ENCODE measurements at regions not wholly inside any gene's neighbourhood (a gene's known extent, or its start where the extent isn't known, plus 50 kb on each side); places are given as distances from the start of the nearest gene placed in this dataset.

DNA sequence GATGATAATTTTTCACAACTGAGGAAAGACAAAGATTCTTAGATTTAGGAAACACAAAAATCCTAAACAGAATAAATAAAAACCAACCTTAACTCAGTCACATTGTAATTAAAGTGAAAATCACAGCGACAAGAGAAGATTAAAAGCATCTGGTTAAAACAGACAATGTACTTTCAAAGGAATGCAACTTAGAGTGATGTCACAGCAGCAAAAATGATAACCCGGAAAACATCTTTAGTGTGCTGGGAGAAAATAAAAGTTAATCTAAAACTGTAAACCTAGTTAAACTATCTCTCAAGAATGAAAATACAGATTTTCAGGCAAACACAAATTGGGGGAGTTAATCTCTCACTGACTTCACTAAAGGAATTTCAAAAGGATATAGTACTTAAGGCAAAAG lies 76.8 kb upstream of the OGFRL1 start:
- no peaks in the 10 kb centered on the region for H3K4me1 ChIP-seq (ENCODE audit: insufficient read depth, low read length)
- H2BK20ac ChIP-seq (ENCODE audit: low read depth, low read length, poor library complexity, severe bottlenecking), result no peak overlapping the region
- no peak overlapping the region for H3T11ph ChIP-seq (ENCODE audit: low read length)
- no peak overlapping the region for H4K5ac ChIP-seq (ENCODE audit: insufficient read length, low read depth, low read length)
- DNase-seq, result no peak
- Mint-ChIP-seq H3K27me3 (ENCODE audit: low read depth) (no peaks in the 10 kb centered on the region), H3K4me1 (no peaks in the 10 kb centered on the region), H3K4me3 (no peak overlapping the region), H3K27ac (no peak overlapping the region), H3K9me3 (no peaks in the 10 kb centered on the region), H3K36me3 (ENCODE audit: insufficient read depth in 1 of 3, low read depth in 3 of 3) (no peaks in the 10 kb centered on the region)
- H3K79me2 ChIP-seq (ENCODE audit: insufficient read depth, low read length), result no peaks in the 10 kb centered on the region
- no peak overlapping the region for H2BK15ac ChIP-seq (ENCODE audit: low read depth, low read length)
- no peaks in the 10 kb centered on the region for H3K27me3 ChIP-seq (ENCODE audit: insufficient read depth, low read length)
- no peak overlapping the region for H3K4me2 ChIP-seq (ENCODE audit: insufficient read depth, insufficient read length, low read length)
- H3K56ac ChIP-seq (ENCODE audit: insufficient read length, low read depth, low read length), result no peak overlapping the region
- H4K91ac ChIP-seq (ENCODE audit: insufficient read length, low read depth, low read length), result no peak overlapping the region
- no peak overlapping the region for H4K8ac ChIP-seq (replicated peaks; ENCODE audit: insufficient read length, low read depth, low read length)
- no peak overlapping the region for H2AFZ ChIP-seq (ENCODE audit: low read length)
- H3K23me2 ChIP-seq (ENCODE audit: insufficient read length, low read depth, low read length, poor library complexity, severe bottlenecking), result no peaks in the 10 kb centered on the region
- H2AK5ac ChIP-seq (ENCODE audit: insufficient read length, low read length), result no peak overlapping the region
- whole genome bisulfite sequencing (ENCODE audit: extremely low coverage, insufficient read length, low lambda C conversion rate), result no CpG with 5 or more reads among the region's 2 CpGs
- H2BK5ac ChIP-seq (ENCODE audit: insufficient read length, low read length), result no peak overlapping the region
- no peak overlapping the region for H3K18ac ChIP-seq (ENCODE audit: insufficient read length, low read depth, low read length)
- TF ChIP-seq, protein P1, sequence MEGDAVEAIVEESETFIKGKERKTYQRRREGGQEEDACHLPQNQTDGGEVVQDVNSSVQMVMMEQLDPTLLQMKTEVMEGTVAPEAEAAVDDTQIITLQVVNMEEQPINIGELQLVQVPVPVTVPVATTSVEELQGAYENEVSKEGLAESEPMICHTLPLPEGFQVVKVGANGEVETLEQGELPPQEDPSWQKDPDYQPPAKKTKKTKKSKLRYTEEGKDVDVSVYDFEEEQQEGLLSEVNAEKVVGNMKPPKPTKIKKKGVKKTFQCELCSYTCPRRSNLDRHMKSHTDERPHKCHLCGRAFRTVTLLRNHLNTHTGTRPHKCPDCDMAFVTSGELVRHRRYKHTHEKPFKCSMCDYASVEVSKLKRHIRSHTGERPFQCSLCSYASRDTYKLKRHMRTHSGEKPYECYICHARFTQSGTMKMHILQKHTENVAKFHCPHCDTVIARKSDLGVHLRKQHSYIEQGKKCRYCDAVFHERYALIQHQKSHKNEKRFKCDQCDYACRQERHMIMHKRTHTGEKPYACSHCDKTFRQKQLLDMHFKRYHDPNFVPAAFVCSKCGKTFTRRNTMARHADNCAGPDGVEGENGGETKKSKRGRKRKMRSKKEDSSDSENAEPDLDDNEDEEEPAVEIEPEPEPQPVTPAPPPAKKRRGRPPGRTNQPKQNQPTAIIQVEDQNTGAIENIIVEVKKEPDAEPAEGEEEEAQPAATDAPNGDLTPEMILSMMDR (conservative IDR thresholded peaks at IDR 0.05), result no peak
- H2BK120ac ChIP-seq (ENCODE audit: low read depth, low read length, poor library complexity, severe bottlenecking), result no peak overlapping the region
- H3K9ac ChIP-seq (ENCODE audit: extremely low read depth, insufficient read length, low read length), result no peak overlapping the region
- H3K79me1 ChIP-seq (ENCODE audit: insufficient read depth, low read depth, low read length, poor library complexity, severe bottlenecking), result no peaks in the 10 kb centered on the region
- H3K14ac ChIP-seq (ENCODE audit: insufficient read depth, low read length), result no peak overlapping the region
- no peak overlapping the region for H3K27ac ChIP-seq (ENCODE audit: insufficient read length, low read depth, low read length)
- no peaks in the 10 kb centered on the region for H3K9me3 ChIP-seq (ENCODE audit: control insufficient read depth, low read depth, low read length)
- H3K23ac ChIP-seq (ENCODE audit: insufficient read length, low read depth, low read length), result no peak overlapping the region
- no peak overlapping the region for H2BK12ac ChIP-seq (ENCODE audit: insufficient read length, low read depth, low read length)
- H4K20me1 ChIP-seq (ENCODE audit: control insufficient read depth, insufficient read depth, insufficient read length), result no peaks in the 10 kb centered on the region
- no peak overlapping the region for H3K4ac ChIP-seq (ENCODE audit: low read depth, low read length)
